Left ventricle myocardium superior (tissue), 1 donor: ENCODE measurements at regions not wholly inside any gene's neighbourhood (a gene's known extent, or its start where the extent isn't known, plus 50 kb on each side); places are given as distances from the start of the nearest gene placed in this dataset.

Experiments used
- ATAC-seq: fragments of 200-7000 bp; cut with Tn5 transposase; one replicate; pipeline ENCODE4 v1.9.1; 2020; ENCODE audit warnings: mild to moderate bottlenecking, moderate library complexity
- DNase-seq: peaks from one replicate; pipeline ENCODE4 v3.0.0-alpha.2; 2020
- intact Hi-C: fragments of 100-400 bp; cut with micrococcal nuclease; formaldehyde crosslinking; loops from one replicate; pipeline ENCODE4 v1.11.0; 2022
- donor health status: DM: no; HTN: yes; CAD: no; lungs with severe emphysema.

- no peak for ATAC-seq
- DNase-seq, result no peak
- intact Hi-C loops, result no loop called here
Measured at GRCh38 chr13:106357198-106357597, 178.3 kb downstream of the EFNB2 start.

- intact Hi-C loops, result no loop called here
- ATAC-seq (no peak), DNase-seq (no peak)
Measured at GRCh38 chr13:106355866-106356265, 179.6 kb downstream of the EFNB2 start.

- no peak for DNase-seq
- ATAC-seq, result no peak
- intact Hi-C loops, result no loop called here
Measured at GRCh38 chr13:106354961-106355360, 180.5 kb downstream of the EFNB2 start.

GRCh38 chr13:106352850-106353249 is 182.6 kb downstream of the EFNB2 start:
- no peak for ATAC-seq
- no peak for DNase-seq
- intact Hi-C loops, result no loop called here

- DNase-seq, result no peak
- ATAC-seq, result no peak
- intact Hi-C loops, result no loop called here
Measured at GRCh38 chr13:106351251-106351650, 184.2 kb downstream of the EFNB2 start.

- DNase-seq (no peak), ATAC-seq (no peak)
- intact Hi-C loops, result no loop called here
Measured at GRCh38 chr13:106350208-106350607, 185.3 kb downstream of the EFNB2 start.

- intact Hi-C loops, result no loop called here
- ATAC-seq, result peak; percentile 64
- DNase-seq, result peak; percentile 35
Measured at GRCh38 chr13:106349080-106349931, 186.2 kb downstream of the EFNB2 start.

- ATAC-seq, result no peak
Measured at GRCh38 chr13:106348075-106348840, 187.2 kb downstream of the EFNB2 start.

GRCh38 chr13:106344342-106344741 is 191.1 kb downstream of the EFNB2 start:
- ATAC-seq (no peak), DNase-seq (no peak)
- intact Hi-C loops, result no loop called here

More at GRCh38 chr13:106348075-106348840, 187.2 kb downstream of the EFNB2 start:
- intact Hi-C loops, result no loop called here
- DNase-seq, result no peak

- intact Hi-C loops, result no loop called here
- ATAC-seq (no peak), DNase-seq (no peak)
Measured at GRCh38 chr13:106343836-106344235, 191.6 kb downstream of the EFNB2 start.

- DNase-seq, result no peak
- ATAC-seq, result no peak
- intact Hi-C loops, result no loop called here
Measured at GRCh38 chr13:106340249-106340648, 195.2 kb downstream of the EFNB2 start.

GRCh38 chr13:106337096-106337850 is 198.2 kb downstream of the EFNB2 start:
- intact Hi-C loops, result no loop called here
- ATAC-seq, result no peak

GRCh38 chr13:106336668-106337067 is 198.8 kb downstream of the EFNB2 start:
- intact Hi-C loops, result no loop called here
- ATAC-seq (no peak), DNase-seq (no peak)

More at GRCh38 chr13:106337096-106337850, 198.2 kb downstream of the EFNB2 start:
- DNase-seq, result no peak

- DNase-seq (no peak), ATAC-seq (no peak)
- intact Hi-C loops, result no loop called here
Measured at GRCh38 chr13:106332621-106333020, 202.8 kb downstream of the EFNB2 start.

- ATAC-seq (no peak), DNase-seq (no peak)
- intact Hi-C loops, result no loop called here
Measured at GRCh38 chr13:106331116-106331515, 204.3 kb downstream of the EFNB2 start.

- intact Hi-C loops, result no loop called here
- DNase-seq, result no peak
- no peak for ATAC-seq
Measured at GRCh38 chr13:106329941-106330340, 205.5 kb downstream of the EFNB2 start.

GRCh38 chr13:106326751-106327150 is 208.7 kb downstream of the EFNB2 start:
- intact Hi-C loops, result no loop called here
- ATAC-seq (no peak), DNase-seq (no peak)

- DNase-seq (no peak), ATAC-seq (no peak)
- intact Hi-C loops, result no loop called here
Measured at GRCh38 chr13:106324444-106324843, 211.0 kb downstream of the EFNB2 start.

- no peak for DNase-seq
- intact Hi-C loops, result no loop called here
- no peak for ATAC-seq
Measured at GRCh38 chr13:106322628-106323027, 212.8 kb downstream of the EFNB2 start.

GRCh38 chr13:106318941-106319411 is 216.5 kb downstream of the EFNB2 start:
- ATAC-seq (no peak), DNase-seq (no peak)
- intact Hi-C loops, result no loop called here
